Peyer's patch (tissue), 4 donors: ENCODE measurements at regions not wholly inside any gene's neighbourhood (a gene's known extent, or its start where the extent isn't known, plus 50 kb on each side); places are given as distances from the start of the nearest gene placed in this dataset.

Experiments
- CTCF ChIP-seq, 6 experiments: fragments of 450-650 bp in 4 of 6; fragments of 200-600 bp in 2 of 6; sonication (generic) in 1 of 6; IDR thresholded peaks; one replicate each; pipeline ENCODE4 v1.5.1; 2017 to 2019; ENCODE audit warnings: antibody characterized with exemption in 6 of 6, mild to moderate bottlenecking in 3 of 6, moderate library complexity in 1 of 6
- POLR2A ChIP-seq, 2 donors: fragments of 450-650 bp; IDR thresholded peaks; one replicate each; pipeline ENCODE4 v1.5.1; 2017; ENCODE audit warnings: antibody characterized with exemption in 2 of 2, mild to moderate bottlenecking in 2 of 2, moderate library complexity in 2 of 2

DNA sequence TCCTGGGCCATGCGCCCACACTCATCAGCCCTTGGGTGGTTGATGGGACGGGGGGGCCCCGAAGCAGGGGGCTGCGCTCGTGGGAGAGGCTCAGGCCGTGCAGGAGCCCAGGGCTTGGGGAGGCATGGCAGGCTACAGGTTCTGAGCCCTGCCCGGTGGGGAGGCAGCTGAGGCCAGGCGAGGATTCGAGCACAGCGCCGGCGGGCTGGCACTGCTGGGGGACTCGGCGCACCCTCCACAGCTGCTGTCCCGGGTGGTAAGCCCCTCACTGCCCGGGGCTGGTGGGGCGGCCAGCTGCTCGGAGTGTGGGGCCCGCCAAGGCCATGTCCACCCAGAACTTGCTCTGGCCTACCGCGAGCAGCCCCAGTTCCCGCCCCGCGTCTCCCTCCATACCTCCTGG lies 295.8 kb upstream of the SEL1L start:
- no peak for TF ChIP-seq CTCF (IDR thresholded peaks at IDR 0.05)
- TF ChIP-seq POLR2A (IDR thresholded peaks at IDR 0.05): no peak
